ENCODE measurements at regions not wholly inside any gene's neighbourhood (a gene's known extent, or its start where the extent isn't known, plus 50 kb on each side); places are given as distances from the start of the nearest gene placed in this dataset.

- TF ChIP-seq CREB1 (IDR thresholded peaks at IDR 0.05) (no peak), POLR2A (IDR thresholded peaks at IDR 0.05; ENCODE audit: control extremely low read depth in 1 of 2, low read depth in 2 of 2, low read length in 2 of 2) (no peak), EP300 (IDR thresholded peaks at IDR 0.05; ENCODE audit: borderline replicate concordance in 1 of 2, low read depth in 2 of 2, low read length in 2 of 2) (no peak), BACH1 (IDR thresholded peaks at IDR 0.05; ENCODE audit: low read length) (no peak), EZH2 (IDR thresholded peaks at IDR 0.05; ENCODE audit: low read depth, low read length, severe bottlenecking) (no peak), ASH2L (IDR thresholded peaks at IDR 0.05; ENCODE audit: low read length) (no peak), CTCF (IDR thresholded peaks at IDR 0.05; ENCODE audit: control extremely low read depth in 1 of 3, insufficient read depth in 1 of 3, low read depth in 1 of 3, low read length in 3 of 3) (no peak), ZNF274 (IDR thresholded peaks at IDR 0.05; ENCODE audit: borderline replicate concordance, extremely low read depth, low read length) (no peak), POLR2AphosphoS5 (IDR thresholded peaks at IDR 0.05; ENCODE audit: low read depth, low read length) (no peak), TBP (IDR thresholded peaks at IDR 0.05; ENCODE audit: low read depth, low read length) (no peak), SIN3A (conservative IDR thresholded peaks at IDR 0.05 in 1 of 2, IDR thresholded peaks at IDR 0.05 in 1 of 2; ENCODE audit: low read depth in 1 of 2, low read length in 2 of 2) (no peak)
- TF ChIP-seq, protein P1, sequence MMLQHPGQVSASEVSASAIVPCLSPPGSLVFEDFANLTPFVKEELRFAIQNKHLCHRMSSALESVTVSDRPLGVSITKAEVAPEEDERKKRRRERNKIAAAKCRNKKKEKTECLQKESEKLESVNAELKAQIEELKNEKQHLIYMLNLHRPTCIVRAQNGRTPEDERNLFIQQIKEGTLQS (IDR thresholded peaks at IDR 0.05; ENCODE audit: insufficient read depth, low read depth, low read length): no peak
- TF ChIP-seq, protein P2, sequence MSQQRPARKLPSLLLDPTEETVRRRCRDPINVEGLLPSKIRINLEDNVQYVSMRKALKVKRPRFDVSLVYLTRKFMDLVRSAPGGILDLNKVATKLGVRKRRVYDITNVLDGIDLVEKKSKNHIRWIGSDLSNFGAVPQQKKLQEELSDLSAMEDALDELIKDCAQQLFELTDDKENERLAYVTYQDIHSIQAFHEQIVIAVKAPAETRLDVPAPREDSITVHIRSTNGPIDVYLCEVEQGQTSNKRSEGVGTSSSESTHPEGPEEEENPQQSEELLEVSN (IDR thresholded peaks at IDR 0.05): no peak
Measured at GRCh38 chr19:32230441-32230840, 115.0 kb upstream of the ZNF507 start.
